RWPE2 (cell line): ENCODE measurements at regions not wholly inside any gene's neighbourhood (a gene's known extent, or its start where the extent isn't known, plus 50 kb on each side); places are given as distances from the start of the nearest gene placed in this dataset.

ENCODE experiments used
- ATAC-seq: fragments of 200-7000 bp; cut with Tn5 transposase; 3 replicates; pipeline ENCODE4 v1.9.1; 2021; ENCODE audit warnings: low read depth
- DNase-seq: peaks from one replicate; pipeline ENCODE4 v3.0.0-alpha.2; 2020; ENCODE audit warnings: low spot score
- H3K27ac ChIP-seq: fragments of 450-650 bp; 2 replicates; pipeline ENCODE4 v1.5.1; 2017; ENCODE audit warnings: mild to moderate bottlenecking; ENCODE audit not compliant: poor library complexity, severe bottlenecking
- H3K27me3 ChIP-seq: fragments of 250-450 bp; sonication (Bioruptor Pico); 2 replicates; pipeline ENCODE4 v1.5.1; 2021; ENCODE audit warnings: mild to moderate bottlenecking, moderate library complexity; ENCODE audit not compliant: insufficient read depth, poor library complexity, severe bottlenecking
- H3K36me3 ChIP-seq: fragments of 250-450 bp; sonication (Bioruptor Pico); 2 replicates; pipeline ENCODE4 v1.5.1; 2020; ENCODE audit warnings: low read depth, mild to moderate bottlenecking, moderate library complexity
- H3K4me1 ChIP-seq: fragments of 250-450 bp; sonication (Bioruptor Pico); 2 replicates; pipeline ENCODE4 v1.5.1; 2021; ENCODE audit warnings: mild to moderate bottlenecking, moderate library complexity; ENCODE audit not compliant: insufficient read depth, poor library complexity, severe bottlenecking
- H3K4me3 ChIP-seq: fragments of 250-450 bp; sonication (Bioruptor Pico); 2 replicates; pipeline ENCODE4 v1.5.1; 2021; ENCODE audit warnings: mild to moderate bottlenecking, moderate library complexity; ENCODE audit not compliant: severe bottlenecking
- H3K9me3 ChIP-seq: fragments of 250-450 bp; sonication (Bioruptor Pico); 2 replicates; pipeline ENCODE4 v1.5.1; 2021; ENCODE audit warnings: mild to moderate bottlenecking, moderate library complexity; ENCODE audit not compliant: severe bottlenecking
- TF ChIP-seq, protein P1 (sequence below): fragments of 450-650 bp; IDR thresholded peaks from one replicate; pipeline ENCODE4 v1.5.1; 2017; ENCODE audit warnings: mild to moderate bottlenecking, moderate library complexity; ENCODE audit not compliant: poor library complexity, severe bottlenecking

DNA sequence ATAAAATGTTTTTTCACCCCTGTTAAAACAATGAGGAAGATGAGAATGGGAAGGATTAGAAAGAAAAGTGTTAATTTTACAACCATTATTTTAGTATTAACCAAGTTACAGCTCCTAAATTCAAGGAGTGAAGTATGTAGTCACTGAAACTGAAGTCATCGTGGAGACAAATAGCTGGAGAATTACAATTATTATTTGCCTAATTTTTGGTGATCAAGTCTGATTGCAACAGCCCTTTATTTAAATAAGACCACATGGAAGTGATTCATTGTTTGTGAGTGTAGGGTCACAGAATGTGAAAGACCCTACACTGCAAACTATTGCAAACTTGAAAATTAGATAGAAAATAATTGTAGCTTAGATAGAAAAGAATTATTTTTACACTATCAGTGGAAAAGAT lies 292.4 kb downstream of the CENPW start:
- no peaks in the 10 kb centered on the region for H3K4me1 ChIP-seq
- no peak overlapping the region for H3K4me3 ChIP-seq
- H3K36me3 ChIP-seq: no peaks in the 10 kb centered on the region
- DNase-seq (no peak), ATAC-seq (no peak)
- H3K27me3 ChIP-seq: no peaks in the 10 kb centered on the region
- no peaks in the 10 kb centered on the region for H3K9me3 ChIP-seq
- TF ChIP-seq, protein P1, sequence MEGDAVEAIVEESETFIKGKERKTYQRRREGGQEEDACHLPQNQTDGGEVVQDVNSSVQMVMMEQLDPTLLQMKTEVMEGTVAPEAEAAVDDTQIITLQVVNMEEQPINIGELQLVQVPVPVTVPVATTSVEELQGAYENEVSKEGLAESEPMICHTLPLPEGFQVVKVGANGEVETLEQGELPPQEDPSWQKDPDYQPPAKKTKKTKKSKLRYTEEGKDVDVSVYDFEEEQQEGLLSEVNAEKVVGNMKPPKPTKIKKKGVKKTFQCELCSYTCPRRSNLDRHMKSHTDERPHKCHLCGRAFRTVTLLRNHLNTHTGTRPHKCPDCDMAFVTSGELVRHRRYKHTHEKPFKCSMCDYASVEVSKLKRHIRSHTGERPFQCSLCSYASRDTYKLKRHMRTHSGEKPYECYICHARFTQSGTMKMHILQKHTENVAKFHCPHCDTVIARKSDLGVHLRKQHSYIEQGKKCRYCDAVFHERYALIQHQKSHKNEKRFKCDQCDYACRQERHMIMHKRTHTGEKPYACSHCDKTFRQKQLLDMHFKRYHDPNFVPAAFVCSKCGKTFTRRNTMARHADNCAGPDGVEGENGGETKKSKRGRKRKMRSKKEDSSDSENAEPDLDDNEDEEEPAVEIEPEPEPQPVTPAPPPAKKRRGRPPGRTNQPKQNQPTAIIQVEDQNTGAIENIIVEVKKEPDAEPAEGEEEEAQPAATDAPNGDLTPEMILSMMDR: no peak
- no peak overlapping the region for H3K27ac ChIP-seq

DNA sequence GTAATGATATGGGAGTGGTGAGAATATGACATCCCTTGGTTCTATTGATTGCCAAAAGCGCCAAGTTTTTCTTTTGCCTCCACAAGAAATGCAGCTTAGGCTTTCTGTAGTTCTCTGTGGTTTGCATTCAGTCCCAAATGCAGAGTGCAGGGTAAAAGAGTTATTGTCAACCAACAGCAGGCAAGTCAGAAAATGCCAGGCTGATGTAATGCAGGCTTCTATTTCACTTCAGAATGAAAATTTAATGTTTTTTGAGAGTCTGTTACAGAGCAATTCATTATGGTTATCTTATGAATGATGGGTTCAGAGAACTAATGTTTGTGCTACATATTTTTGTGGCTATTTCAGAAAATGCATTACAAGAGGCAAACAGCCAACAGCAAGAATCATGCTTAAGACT lies 293.5 kb downstream of the CENPW start:
- no peaks in the 10 kb centered on the region for H3K4me1 ChIP-seq
- H3K9me3 ChIP-seq: no peaks in the 10 kb centered on the region
- H3K4me3 ChIP-seq: no peak overlapping the region
- H3K27me3 ChIP-seq: no peaks in the 10 kb centered on the region
- TF ChIP-seq, protein P1: no peak
- no peak overlapping the region for H3K27ac ChIP-seq
- DNase-seq: no peak
- ATAC-seq: no peak
- H3K36me3 ChIP-seq: no peaks in the 10 kb centered on the region

DNA sequence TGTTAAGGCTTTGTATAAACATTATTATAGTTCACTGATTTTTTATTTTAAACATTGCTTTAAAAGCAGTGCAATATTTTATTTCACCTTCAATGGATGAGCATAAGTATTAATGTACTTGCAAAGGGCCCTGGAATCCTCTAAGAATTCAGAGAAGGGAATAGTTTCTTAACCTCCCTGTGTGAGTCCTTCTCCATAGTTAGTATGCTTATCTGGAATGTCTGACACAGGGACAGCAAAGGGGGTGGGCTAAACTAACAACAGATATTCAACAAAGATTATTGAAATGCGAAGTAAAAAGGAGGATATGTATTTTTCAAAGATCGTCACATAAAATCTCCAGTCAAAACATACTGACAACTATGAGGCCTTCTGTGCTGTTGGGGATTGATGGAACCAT lies 300.4 kb downstream of the CENPW start:
- no peaks in the 10 kb centered on the region for H3K36me3 ChIP-seq
- no peak for ATAC-seq
- TF ChIP-seq, protein P1: no peak

DNA sequence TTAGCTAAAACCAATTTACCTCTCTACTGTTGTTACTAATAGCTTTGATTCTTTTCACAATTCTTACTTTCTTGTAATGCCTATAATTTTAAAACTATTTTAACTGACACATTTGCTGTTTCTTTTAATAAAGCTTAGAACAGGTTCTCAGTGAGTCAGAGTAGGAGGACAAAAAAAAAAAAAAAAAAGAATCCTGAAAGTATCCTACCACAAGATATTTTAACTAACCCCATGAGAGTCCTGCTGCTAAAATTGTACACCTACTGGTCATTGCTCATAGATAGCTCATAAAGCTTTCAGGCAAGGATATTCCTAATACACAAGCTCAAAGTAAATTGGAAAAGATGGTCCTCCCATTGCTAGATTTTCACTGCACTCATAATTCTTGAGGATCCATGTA lies 301.0 kb downstream of the CENPW start:
- no peaks in the 10 kb centered on the region for H3K9me3 ChIP-seq
- ATAC-seq: no peak

More for the DNA sequence above, 300.4 kb downstream of the CENPW start:
- H3K27me3 ChIP-seq: no peaks in the 10 kb centered on the region
- H3K9me3 ChIP-seq: no peaks in the 10 kb centered on the region
- no peak overlapping the region for H3K4me3 ChIP-seq
- DNase-seq: no peak
- no peak overlapping the region for H3K27ac ChIP-seq
- no peaks in the 10 kb centered on the region for H3K4me1 ChIP-seq

DNA sequence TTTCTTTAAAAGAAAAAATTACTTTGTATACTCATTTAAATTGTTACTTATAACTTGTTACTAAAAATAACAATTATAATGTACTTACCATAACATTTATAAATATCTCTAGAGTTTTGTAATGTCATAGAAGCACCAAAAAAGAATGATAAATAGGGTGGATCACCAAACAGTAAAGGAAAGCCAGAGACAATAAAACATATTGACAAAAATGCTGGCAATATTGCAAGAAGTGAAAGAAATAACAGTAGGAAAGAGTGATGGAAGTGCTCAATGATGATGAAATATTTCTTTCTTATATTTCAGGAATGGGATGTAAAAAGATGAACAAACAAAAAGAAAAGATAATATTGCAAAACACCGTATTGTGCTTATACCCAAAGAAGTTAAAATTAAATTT lies 301.7 kb downstream of the CENPW start:
- ATAC-seq: no peak
- Histone ChIP-seq H3K9me3 (no peaks in the 10 kb centered on the region), H3K4me1 (no peaks in the 10 kb centered on the region), H3K36me3 (no peaks in the 10 kb centered on the region), H3K4me3 (no peak overlapping the region), H3K27me3 (no peaks in the 10 kb centered on the region), H3K27ac (no peak overlapping the region)
- TF ChIP-seq, protein P1: no peak
- DNase-seq: no peak

More for the DNA sequence above, 301.0 kb downstream of the CENPW start:
- TF ChIP-seq, protein P1: no peak
- H3K27ac ChIP-seq: no peak overlapping the region
- H3K27me3 ChIP-seq: no peaks in the 10 kb centered on the region
- H3K36me3 ChIP-seq: no peaks in the 10 kb centered on the region
- DNase-seq: no peak
- H3K4me1 ChIP-seq: no peaks in the 10 kb centered on the region
- no peak overlapping the region for H3K4me3 ChIP-seq
